ENCODE measurements at regions not wholly inside any gene's neighbourhood (a gene's known extent, or its start where the extent isn't known, plus 50 kb on each side); places are given as distances from the start of the nearest gene placed in this dataset.

GRCh38 chr5:14064841-14065240, 78.3 kb upstream of the TRIO start:
- Mint-ChIP-seq H3K4me1 (no peaks in the 10 kb centered on the region), H3K9me3 (no peaks in the 10 kb centered on the region), H3K36me3 (ENCODE audit: low read depth) (no peaks in the 10 kb centered on the region), H3K27me3 (peaks cover 17% of the 10 kb centered on the region), H3K4me3 (no peak overlapping the region), H3K27ac (no peak overlapping the region)
- ATAC-seq (ENCODE audit: low read depth) = no peak
- intact Hi-C loops (cut with micrococcal nuclease) = no loop called here
- no peak for DNase-seq
- TF ChIP-seq, protein P1, sequence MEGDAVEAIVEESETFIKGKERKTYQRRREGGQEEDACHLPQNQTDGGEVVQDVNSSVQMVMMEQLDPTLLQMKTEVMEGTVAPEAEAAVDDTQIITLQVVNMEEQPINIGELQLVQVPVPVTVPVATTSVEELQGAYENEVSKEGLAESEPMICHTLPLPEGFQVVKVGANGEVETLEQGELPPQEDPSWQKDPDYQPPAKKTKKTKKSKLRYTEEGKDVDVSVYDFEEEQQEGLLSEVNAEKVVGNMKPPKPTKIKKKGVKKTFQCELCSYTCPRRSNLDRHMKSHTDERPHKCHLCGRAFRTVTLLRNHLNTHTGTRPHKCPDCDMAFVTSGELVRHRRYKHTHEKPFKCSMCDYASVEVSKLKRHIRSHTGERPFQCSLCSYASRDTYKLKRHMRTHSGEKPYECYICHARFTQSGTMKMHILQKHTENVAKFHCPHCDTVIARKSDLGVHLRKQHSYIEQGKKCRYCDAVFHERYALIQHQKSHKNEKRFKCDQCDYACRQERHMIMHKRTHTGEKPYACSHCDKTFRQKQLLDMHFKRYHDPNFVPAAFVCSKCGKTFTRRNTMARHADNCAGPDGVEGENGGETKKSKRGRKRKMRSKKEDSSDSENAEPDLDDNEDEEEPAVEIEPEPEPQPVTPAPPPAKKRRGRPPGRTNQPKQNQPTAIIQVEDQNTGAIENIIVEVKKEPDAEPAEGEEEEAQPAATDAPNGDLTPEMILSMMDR (IDR thresholded peaks at IDR 0.05) = no peak
- CTCF ChIA-PET = no interaction called here
- POLR2A ChIA-PET = no interaction called here

DNA sequence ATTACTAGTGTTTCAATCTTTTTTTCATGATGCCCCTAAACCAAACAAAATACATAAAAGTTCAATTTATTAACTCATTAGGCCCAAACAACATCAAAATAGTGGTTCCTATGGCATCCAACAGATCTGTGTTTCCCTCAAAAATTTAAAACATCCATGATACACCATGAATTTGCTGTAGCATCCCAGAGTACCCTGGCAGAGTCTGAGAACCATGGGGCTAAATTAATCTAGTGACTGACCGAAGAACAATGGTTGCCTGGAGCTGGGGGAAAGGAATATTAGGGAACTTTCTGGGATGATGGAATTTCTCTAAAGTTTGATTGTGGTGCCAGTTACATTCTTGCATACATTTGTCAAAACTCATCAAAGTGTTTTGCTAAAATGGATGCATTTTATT, 79.5 kb upstream of the TRIO start:
- ATAC-seq (ENCODE audit: low read depth) = no peak
- Mint-ChIP-seq H3K4me3 (no peak overlapping the region), H3K4me1 (no peaks in the 10 kb centered on the region), H3K36me3 (ENCODE audit: low read depth) (no peaks in the 10 kb centered on the region), H3K27ac (no peak overlapping the region), H3K9me3 (no peaks in the 10 kb centered on the region), H3K27me3 (peaks cover 14% of the 10 kb centered on the region)
- ChIA-PET CTCF (no interaction called here), POLR2A (no interaction called here)
- DNase-seq = no peak
- intact Hi-C loops (cut with micrococcal nuclease) = no loop called here
- TF ChIP-seq, protein P1 (IDR thresholded peaks at IDR 0.05) = no peak

GRCh38 chr5:14063138-14063537, 80.0 kb upstream of the TRIO start:
- ATAC-seq (ENCODE audit: low read depth) = no peak
- TF ChIP-seq, protein P1 (IDR thresholded peaks at IDR 0.05) = no peak
- H3K27me3 Mint-ChIP-seq = peaks cover 11% of the 10 kb centered on the region
- no peaks in the 10 kb centered on the region for H3K36me3 Mint-ChIP-seq (ENCODE audit: low read depth)
- intact Hi-C loops (cut with micrococcal nuclease) = no loop called here
- no peak overlapping the region for H3K27ac Mint-ChIP-seq
- POLR2A ChIA-PET = no interaction called here
- H3K9me3 Mint-ChIP-seq = no peaks in the 10 kb centered on the region
- H3K4me1 Mint-ChIP-seq = no peaks in the 10 kb centered on the region
- H3K4me3 Mint-ChIP-seq = no peak overlapping the region
- no peak for DNase-seq
- CTCF ChIA-PET = no interaction called here

DNA sequence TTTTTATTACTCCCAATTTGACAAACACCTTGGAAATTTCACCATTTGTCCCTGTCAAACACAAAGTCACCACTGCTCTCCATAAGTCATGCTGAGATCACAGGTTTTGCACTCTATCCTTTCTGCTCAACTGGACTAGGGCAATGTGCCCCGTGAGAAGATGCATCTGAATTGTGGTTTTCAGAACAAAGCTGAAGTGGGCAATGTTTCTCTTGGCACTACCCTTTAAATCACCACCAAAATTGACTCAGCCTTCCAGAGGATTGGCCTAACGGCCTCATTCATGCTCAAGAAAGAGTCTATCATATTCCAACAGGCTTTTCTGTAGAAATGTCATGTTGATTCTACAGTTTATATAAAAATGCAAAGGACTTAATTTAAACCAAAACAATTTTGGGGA, 81.0 kb upstream of the TRIO start:
- ChIA-PET POLR2A (no interaction called here), CTCF (no interaction called here)
- Mint-ChIP-seq H3K4me3 (no peak overlapping the region), H3K4me1 (no peaks in the 10 kb centered on the region), H3K36me3 (ENCODE audit: low read depth) (no peaks in the 10 kb centered on the region), H3K27ac (no peak overlapping the region), H3K27me3 (peaks cover 8% of the 10 kb centered on the region), H3K9me3 (no peaks in the 10 kb centered on the region)
- intact Hi-C loops (cut with micrococcal nuclease) = no loop called here
- no peak for DNase-seq
- no peak for ATAC-seq (ENCODE audit: low read depth)
- TF ChIP-seq, protein P1 (IDR thresholded peaks at IDR 0.05) = no peak

DNA sequence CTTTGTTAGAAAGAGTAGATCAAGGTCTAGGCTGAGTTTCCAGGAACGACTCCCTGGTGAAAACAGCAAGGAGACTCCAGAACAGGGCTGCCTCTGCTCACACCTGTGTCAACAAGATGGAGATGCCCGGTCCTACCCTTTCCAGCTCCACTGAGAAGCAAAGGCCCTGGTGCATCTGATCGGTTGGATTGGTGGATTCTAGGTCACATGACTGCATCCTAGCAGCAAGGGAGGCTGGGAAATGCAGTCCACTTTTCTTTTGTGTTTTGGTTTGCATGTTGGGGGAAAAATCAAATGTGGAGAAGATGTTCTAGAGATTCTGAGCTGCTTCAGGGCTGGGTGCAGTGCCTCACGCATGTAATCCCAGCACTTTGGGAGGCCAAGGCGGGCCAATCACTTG, 82.0 kb upstream of the TRIO start:
- H3K27me3 Mint-ChIP-seq = peaks cover 8% of the 10 kb centered on the region
- H3K27ac Mint-ChIP-seq = no peak overlapping the region
- DNase-seq = no peak
- ChIA-PET POLR2A (no interaction called here), CTCF (no interaction called here)
- H3K4me3 Mint-ChIP-seq = no peak overlapping the region
- TF ChIP-seq, protein P1 (IDR thresholded peaks at IDR 0.05) = no peak
- no peaks in the 10 kb centered on the region for H3K36me3 Mint-ChIP-seq (ENCODE audit: low read depth)
- no peaks in the 10 kb centered on the region for H3K4me1 Mint-ChIP-seq
- intact Hi-C loops (cut with micrococcal nuclease) = no loop called here
- no peak for ATAC-seq (ENCODE audit: low read depth)
- H3K9me3 Mint-ChIP-seq = no peaks in the 10 kb centered on the region
